Hematopoietic multipotent progenitor cell treated with erythropoietin and hydrocortisone succinate and interleukin-3 and kit ligand, for 15 days (in vitro differentiated cells): ENCODE measurements at regions not wholly inside any gene's neighbourhood (a gene's known extent, or its start where the extent isn't known, plus 50 kb on each side); places are given as distances from the start of the nearest gene placed in this dataset.
"Not testable (repeated sequence)": the region's sequence is repeated elsewhere in the genome, so short reads cannot be mapped to it uniquely, and the experiment has no call there.

Experiments
- DNase-seq: peaks from one replicate; pipeline ENCODE4 v3.0.0-alpha.2; 2015; ENCODE audit warnings: low spot score

DNA sequence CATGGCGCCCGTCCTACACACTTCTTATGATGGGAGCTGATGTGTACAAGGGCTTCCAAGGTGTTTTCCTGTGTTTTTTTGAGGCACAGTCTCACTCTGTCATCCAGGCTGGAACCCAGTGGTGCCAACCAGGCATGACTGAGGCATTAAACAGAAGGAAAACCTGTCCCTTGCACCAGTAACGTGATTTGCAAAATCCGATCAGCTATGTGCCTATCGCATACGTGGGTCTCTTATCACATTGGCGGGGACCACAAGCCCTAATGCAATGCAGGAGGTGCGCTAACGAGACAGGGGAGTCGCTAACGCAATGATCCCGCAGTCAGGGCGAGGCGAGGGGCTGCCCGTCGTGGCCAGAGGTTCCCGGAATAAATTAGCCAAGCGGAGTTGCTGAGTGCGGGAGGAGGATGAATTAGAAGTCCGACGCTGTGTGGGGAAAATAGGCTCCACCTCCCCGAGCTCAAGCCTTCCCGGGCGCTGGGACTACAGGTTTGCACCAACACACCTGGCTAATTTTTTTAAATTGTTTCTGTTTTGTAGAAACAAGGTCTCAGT lies 162.7 kb downstream of the SHOX start:
- DNase-seq = no peak

DNA sequence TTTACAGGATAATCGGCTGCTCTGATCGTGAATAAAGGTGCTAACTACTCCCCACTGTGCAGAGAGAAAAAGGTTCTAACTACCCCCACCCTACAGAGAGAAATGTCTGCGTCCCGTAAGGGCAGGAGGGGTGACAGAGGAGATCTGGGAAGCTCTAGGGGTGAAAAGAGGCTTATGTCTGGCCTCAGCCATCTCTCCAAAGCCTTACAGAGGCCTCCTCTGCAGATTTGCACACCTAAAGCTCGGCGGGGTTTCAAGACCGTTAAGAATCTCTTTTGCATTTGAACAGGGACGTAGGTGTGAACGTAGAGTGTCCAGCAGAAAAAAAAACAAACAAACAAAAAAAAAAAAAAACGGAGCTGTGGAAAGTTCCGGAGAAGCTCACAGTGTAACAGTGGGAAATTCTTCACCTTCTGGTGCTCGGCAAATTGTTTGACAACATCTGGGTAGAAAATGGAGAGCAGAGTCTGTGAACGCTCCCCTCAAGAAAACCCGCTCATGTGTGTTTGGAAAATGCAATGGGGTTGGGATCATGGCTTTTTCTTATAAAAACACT lies 161.0 kb downstream of the SHOX start:
- DNase-seq = no peak

DNA sequence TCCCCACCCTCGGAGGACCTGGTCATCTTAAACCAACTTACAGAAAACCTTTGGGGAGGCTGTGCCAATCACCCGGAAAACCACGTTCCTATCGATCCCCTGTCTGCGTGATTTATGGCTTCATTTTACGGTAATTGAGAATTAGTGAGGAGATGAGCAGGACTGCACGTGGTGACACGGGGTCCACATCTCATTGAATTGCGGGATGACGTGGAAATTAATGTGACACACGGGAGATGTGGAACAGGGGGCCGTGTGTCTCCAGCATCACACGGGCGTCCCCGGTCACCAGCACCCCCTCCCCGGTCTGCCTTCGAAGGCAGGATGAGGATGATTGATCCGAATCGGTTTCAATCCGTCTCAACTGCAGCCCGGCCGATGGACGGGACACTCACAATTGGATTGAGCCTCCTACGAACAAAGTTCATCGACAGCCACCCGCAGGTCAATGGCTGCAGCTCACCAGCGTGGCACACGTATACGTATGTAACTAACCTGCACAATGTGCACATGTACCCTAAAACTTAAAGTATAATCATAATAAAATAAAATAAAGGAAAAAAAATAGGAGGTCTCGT lies 160.3 kb downstream of the SHOX start:
- no peak for DNase-seq

DNA sequence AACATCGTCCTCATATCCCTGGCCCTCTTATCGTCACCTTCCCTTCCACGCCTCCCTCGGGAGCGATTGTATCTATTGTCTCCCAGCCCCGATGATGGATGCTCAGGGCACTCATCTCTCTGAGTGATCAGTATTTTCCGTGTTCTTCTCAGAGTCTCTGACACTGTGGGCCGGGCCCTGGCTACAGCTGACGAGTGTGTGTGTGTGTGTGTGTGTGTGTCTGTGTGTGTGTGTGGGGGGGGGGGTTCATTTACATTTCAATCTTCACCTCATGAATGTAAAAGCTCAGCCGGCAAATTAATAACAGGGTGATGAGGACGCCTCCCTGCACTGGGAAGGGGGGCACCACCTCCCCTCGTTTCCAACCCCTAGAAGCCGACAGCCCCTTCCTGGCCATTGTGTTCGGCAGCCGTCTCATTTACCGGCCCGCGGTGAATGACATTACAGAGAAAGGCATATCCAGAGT lies 159.5 kb downstream of the SHOX start:
- no peak for DNase-seq

DNA sequence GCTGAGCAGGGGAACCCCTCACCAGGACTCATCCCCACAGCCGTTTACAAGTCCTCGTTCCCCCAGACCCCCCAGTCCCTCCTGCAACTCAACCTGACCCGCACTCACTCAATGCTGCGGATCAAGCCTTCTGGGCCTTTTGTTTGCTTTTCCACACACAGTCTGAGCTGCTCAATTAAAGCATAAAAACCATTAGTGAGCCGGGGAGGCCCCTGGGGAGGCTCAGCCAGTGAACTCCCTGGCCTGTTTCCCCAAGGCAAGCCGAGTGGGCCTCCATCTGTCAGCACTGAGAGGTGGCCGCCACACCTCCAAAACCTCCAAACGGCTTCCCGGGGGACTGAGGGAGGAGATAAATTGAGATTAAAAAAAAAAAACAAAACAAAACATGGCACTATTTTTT lies 158.5 kb downstream of the SHOX start:
- no peak for DNase-seq

DNA sequence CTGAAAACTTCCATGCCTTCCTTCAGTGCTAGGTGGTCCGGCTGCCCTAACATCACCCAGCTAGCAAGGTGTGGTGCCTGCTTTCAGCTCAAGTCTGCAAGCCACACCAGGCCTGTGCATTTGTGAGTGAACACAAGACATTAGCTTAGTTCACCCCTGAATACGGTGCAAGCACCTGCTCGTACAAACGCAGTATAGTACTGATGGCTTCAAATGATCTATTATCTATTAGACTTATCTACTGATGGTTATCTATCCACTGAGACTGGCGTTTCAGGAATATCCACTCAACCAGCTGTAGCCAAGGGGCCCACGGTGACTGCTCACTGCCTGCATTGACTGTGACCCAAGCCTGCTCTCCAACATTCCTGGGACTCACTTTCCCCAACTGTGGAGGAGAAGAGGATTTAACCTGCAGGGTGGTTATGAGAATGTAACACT lies 155.9 kb downstream of the SHOX start:
- no peak for DNase-seq

DNA sequence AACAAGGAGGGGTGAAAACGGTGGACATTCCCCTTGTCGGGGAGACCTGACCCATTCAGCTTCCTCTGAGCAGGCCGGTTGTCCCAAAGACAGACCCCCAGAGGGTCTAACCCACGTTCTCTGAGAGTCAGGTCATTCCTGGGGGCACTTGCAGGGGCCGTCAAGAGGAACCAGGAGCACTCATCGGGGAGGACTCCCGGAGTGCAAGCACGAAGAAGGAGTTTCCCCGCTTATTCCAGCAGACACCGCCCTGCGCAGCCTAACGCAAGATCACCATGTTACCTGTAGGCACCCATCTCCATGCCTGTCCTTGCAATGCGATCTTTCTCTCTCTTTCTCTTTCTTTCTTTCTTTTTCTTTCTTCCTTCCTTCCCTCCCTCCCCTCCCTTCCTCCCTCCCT lies 154.2 kb downstream of the SHOX start:
- DNase-seq = no peak

DNA sequence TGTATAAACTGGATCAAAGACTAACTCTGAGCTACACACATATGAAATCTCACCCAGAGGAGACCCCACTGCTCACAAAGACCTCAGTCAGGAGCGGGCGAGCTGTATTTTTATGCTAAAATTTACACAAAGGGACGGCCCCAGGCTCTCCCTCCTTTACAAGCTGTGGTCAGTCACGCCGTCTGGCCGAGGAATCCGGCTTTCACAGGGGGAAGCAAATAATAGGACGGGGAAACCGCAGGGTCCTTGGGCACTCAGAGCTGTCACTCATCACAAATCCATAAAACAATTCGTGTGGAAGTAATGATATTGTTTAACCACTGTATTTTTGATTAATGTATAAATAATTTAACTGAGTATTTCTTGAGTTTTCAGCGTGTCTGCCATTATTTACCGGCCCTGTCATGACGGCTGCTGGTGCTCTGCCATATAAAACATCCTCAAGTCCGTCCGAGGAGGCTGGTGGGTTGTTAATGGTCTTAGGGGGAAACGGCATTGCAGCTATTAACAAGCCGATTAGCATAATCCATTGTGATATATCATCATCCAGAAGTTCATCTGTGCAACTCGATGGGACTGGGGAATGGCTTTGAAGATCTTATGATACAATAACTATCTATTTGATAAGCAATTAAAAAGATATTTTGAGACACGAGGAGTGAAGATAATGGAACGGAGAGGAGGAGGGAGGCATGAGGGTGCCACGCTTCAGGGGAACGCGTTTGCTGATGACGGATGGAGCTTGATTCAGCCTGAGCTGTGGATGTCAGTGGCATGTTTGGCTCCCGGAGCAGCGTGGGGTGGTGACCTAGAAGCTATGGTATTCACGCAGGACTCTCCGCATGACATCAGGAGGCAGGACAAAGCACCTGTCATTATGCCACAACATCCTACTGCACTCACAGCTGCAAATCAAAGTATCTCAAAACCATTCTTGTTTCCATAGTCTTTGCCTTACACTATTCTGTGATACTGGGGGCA lies 150.9 kb downstream of the SHOX start:
- no peak for DNase-seq

DNA sequence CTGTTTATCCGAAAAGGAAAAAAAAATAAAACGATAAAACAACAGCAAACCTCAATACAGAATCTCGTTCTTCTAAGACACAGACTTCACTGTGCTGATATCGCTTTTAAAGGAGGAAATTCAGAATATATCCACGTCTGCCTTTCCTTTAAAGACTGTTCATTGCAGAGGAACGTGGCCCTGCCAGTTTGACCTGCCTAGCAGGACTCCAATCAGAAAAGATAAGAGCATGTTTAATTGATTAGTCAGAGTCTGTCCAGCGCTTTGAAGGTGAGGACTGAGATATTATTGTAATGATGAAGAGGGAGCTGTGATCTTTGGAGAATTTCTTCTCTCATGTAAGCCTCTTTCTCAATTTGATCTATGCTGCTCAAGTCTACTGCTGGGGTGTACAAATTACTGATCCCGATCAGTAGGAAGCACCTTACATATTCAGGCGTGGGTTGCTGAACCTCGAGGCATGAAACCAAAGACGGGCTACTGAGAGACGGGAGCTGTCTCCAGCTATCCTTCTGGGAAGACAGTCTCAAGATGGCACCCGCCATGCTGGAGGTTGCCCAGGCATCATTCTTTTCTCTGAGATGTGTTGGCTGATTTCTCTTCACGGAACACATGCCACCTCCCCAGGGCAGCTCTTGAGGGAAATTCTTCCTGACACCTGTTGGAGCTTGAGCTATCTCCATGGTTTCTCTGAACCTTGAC lies 146.1 kb downstream of the SHOX start:
- no peak for DNase-seq

DNA sequence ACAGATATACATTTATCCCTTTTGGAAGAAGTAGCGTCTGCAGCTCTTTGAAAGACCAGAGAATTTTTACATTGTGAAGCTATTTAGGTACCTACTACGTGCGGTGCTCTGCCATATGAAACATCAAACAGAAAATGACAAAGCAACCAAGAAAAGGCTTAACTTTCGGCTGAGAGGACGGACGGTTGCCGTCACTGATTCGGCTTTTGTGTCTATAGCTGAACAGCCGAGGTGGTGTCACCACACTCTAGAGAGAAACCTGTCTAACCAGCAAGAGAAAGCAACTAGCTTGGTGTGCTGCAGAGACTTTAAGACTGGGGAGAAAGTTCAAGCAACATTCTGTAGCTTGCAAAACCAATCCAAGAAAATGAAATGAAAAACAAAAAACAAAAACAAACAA lies 145.5 kb downstream of the SHOX start:
- DNase-seq = no peak

DNA sequence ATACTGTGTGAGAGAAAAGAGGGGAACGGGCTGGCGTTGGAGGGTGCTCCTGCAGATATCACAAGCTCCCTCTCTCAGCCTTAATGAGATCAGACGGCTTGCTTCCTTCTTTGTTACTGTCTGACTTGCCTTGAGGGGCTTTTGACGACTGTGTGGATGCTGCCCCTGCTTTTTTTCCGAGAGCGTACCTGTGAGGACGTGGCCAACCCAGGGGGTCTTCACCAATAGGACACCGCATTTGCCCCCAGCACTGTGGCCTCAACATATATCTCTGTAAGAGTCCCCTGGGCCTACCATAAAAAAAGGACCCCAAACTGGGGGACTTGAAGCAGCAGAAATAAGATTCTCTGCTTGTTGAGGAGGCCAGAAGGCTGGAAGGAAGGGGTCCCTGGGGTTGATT lies 143.9 kb downstream of the SHOX start:
- no peak for DNase-seq

DNA sequence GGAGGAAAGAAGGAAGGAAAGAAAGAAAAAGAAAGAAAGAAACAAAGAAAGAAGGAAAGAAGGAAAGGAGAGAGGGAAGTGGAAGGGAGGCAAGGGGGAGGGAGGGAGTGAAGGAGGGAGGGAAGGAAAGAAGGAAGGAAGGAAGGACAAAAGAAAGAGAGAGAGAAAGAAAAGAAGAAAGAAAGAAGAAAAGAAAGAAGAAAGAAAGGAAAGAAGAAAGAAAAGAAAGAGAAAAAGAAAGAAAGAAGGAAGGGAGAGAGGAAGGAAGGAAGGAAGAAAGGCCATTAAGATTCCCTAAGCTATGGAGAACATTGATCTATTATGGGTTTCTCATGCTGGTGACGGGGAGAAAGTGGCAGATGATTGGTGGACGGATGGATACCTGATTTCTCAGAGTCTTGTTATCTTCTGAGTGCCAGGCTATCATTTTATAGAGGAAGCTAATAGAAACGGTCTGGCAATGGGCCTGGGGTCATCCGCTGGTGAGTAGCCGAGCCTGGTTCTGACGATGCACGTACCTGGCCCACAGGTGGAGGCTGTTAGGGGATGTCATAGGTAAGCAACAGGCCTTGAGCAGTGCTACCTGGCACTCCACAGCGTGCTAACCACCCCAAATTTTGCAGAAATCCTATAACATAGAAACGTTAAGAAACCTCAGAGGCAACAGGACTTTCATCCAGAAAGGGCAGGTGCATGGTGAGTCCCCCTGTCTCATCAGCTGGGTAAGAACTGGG lies 142.9 kb downstream of the SHOX start:
- DNase-seq = no peak

DNA sequence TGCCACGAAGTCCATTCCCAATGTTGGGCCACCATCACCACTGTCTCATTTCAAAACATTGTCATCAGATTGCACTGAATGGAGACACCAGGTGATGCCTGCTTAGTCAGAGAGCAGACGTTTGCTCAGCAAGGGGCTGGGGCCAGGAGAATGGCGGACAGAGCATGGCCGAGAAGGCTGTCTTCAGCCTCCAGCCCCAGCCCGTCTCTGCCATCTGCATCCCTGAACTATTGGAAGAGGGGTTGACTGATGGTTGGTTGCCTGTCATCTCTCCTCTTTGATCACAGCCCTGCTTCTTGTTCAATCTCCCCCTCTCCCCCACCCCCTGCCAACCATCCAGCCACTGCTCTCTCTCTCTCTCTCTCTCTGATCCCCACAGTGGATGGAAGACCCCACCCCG lies 140.9 kb downstream of the SHOX start:
- no peak for DNase-seq

DNA sequence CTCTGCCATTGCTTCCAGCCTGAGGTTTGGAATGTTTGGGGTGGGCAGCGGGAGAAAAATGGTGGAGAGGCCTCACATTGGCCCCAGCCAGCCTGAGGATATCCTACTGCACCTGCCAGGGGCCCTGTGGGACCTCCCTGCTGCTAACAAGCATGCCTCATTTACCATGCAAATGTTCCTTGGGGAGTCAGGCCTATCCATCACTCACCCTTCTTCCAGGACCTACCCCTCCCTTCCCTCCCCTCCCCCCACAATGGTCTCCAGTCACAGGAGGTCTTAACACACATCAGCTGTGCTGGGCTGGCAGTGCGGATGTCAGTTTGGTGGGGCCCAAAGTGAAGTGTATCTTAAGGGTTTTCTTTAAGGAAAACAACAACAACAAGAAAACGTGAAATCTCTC lies 139.2 kb downstream of the SHOX start:
- no peak for DNase-seq

DNA sequence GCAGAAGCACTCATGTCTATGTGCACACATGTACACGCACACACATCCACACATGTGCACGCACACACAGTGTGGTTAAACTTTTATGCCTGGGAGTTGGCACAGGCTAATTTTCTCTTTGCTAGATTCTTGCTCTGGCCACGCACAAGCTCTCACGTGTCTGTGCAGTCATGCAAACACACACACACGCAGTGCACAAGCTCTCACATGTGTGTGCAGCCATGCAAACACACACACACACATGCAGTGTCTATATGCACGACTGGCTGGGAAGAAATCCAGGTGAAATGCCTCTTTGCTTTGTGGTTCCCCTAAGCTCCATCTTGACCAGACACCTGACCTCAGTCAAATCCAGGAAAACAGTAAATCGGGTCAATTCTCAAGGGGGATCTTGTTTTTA lies 138.0 kb downstream of the SHOX start:
- no peak for DNase-seq

DNA sequence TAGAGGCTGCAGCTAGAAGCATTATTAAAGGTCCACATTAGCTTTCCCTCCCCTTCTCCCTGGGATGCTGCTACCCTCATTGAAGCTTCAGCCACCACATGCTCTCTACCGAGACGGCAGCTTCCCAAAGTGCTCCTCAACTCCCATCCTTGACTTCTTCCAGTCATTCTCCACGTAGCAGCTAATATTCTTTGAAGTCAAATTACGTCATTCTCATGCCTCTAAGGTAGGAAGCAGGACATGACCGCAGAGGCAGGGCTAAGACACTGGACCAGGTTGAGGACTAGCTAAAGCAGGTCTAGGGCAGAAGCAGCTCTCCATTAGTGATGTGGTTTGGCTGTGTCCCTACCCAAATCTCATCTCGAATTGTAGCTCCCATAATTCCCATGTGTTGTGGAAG lies 128.3 kb downstream of the SHOX start:
- no peak for DNase-seq

DNA sequence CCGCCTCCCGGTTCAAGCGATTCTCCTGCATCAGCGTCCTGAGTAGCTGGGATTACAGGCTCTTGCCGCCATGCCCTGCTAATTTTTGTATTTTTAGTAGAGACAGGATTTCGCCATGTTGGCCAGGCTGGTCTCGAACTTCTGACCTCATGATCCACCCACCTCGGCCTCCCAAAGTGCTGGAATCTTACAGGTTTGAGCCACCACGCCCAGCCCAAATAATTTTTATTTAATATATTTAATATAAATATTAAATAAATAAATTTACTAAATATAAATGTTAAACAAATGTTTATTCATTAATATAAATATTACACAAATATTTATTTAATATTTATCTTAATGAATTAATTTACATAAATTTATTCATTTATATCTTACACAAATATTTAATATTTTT lies 120.2 kb downstream of the SHOX start:
- DNase-seq = no peak

DNA sequence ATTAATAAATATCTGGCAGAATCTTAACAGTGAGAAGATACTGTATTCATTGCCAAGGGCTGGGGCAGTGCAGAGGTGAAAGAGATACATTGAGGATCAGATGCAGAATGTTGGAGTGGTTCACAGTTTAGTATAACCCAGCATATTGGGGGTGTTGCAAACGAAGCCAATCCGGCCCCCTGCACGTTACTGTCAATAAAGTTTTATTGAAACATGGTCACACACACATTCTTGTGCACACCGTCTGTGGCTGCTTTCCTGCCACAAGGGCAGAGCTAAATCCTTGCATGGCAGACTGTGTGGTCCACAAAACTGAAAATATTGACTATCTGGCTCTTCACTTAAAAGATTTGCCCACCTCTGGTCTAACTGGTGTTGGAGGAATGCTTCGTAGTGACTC lies 119.7 kb downstream of the SHOX start:
- no peak for DNase-seq

DNA sequence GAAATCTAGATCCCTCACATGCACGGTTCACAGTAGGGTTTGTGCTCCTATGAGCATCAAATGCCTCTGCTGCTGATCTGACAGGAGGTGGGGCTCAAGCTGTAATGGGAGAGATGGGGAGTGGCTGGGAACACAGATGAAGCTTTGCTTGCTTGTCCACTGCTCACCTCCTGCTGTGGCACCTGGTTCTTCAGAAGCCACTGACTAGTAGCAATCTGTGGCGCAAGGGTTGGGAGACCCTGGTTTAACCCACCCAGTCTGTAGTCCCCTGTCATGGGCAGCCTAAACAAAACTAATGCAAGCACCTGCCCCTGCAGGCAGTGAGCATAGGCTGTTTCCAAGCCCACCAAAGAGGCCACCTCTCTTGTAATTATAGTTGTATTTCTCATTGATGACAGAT lies 116.6 kb downstream of the SHOX start:
- DNase-seq = no peak

DNA sequence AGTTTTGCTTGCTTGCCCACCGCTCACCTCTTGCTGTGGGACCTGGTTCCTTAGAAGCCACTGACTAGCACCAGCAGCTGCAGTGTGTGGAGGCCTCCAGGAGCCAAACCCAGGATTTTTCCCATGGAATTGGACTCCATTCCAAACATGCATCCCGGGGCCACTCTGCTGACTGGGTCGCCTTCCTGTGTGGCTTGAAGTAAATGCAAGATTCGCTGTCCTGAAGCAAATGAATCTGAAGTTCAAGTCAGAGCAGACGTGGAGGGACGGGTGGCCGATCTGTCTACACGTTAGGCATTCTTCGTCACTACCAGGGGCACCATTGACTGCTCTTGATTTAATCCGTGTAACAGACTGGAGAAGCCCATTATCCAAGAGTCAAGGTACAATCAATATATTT lies 109.0 kb downstream of the SHOX start:
- DNase-seq = no peak

DNA sequence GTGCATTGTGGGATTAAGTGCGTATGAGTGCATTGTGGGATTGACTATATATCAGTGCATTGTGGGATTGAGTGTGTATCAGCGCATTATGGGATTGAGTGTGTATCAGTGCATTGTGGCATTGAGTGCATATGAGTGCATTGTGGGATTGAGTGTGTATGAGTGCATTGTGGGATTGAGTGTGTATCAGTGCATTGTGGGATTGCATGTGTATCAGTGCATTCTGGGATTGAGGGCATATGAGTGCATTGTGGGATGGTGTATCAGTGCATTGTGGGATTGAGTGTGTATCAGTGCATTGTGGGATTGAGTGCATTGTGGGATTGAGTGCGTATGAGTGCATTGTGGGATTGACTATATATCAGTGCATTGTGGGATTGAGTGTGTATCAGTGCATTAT lies 106.4 kb downstream of the SHOX start:
- DNase-seq = not testable (repeated sequence)

DNA sequence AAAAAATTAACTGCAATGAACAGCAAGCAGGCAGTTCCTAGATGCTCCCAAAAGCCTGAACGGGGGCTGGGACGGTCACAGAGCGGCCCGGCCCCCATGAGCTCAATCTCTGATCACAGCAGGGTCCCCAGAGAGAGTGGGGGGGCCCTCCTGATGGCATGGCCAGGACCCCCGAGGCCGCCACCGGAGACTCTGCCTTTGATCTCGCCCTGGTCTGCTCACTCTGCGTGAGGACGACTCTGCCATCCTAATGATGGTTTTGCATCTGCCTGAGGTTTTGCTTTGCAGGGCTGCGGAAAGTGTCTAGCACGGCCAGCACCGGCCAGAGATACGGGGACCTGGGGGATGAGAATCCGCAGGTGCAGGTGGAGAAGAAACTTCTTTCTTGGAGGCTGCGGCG lies 103.8 kb downstream of the SHOX start:
- DNase-seq = no peak
